ENCODE measurements at regions not wholly inside any gene's neighbourhood (a gene's known extent, or its start where the extent isn't known, plus 50 kb on each side); places are given as distances from the start of the nearest gene placed in this dataset.

GRCh38 chr3:102084006-102084405, 234.7 kb downstream of the NFKBIZ start:
- H4K20me1 ChIP-seq (ENCODE audit: insufficient read depth), result no peaks in the 10 kb centered on the region
- H3K27ac ChIP-seq (ENCODE audit: low read length), result no peak overlapping the region
- no peaks in the 10 kb centered on the region for H3F3A ChIP-seq (ENCODE audit: insufficient read depth, low read length, poor library complexity, severe bottlenecking)
- H3K79me2 ChIP-seq (replicated peaks; ENCODE audit: insufficient read depth, low read length), result no peaks in the 10 kb centered on the region
- no peak overlapping the region for H3K4me3 ChIP-seq (ENCODE audit: low read length)
- no peaks in the 10 kb centered on the region for H3K9me2 ChIP-seq (ENCODE audit: insufficient read depth, low read length)
- H3K27me3 ChIP-seq (ENCODE audit: insufficient read depth, low read depth, low read length), result no peaks in the 10 kb centered on the region
- H3K4me2 ChIP-seq (ENCODE audit: low read length), result no peak overlapping the region
- H3K9me3 ChIP-seq (ENCODE audit: low read length), result no peaks in the 10 kb centered on the region
- no peak overlapping the region for H2AFZ ChIP-seq (ENCODE audit: low read depth, low read length)
- no peak overlapping the region for H3K9ac ChIP-seq (ENCODE audit: low read length)
- no peak for TF ChIP-seq REST (IDR thresholded peaks at IDR 0.05; ENCODE audit: borderline replicate concordance)
- TF ChIP-seq SMC3 (conservative IDR thresholded peaks at IDR 0.05; ENCODE audit: poor library complexity), result no peak
- TF ChIP-seq TAF1 (IDR thresholded peaks at IDR 0.05; ENCODE audit: low read depth), result no peak
- no peak for TF ChIP-seq EZH2 (IDR thresholded peaks at IDR 0.05; ENCODE audit: borderline replicate concordance, insufficient read depth, low read length, poor library complexity, severe bottlenecking)
- TF ChIP-seq RAD21 (conservative IDR thresholded peaks at IDR 0.05), result no peak
- no peak for TF ChIP-seq MXI1 (conservative IDR thresholded peaks at IDR 0.05; ENCODE audit: poor library complexity, severe bottlenecking)
- no peak for TF ChIP-seq EP300 (conservative IDR thresholded peaks at IDR 0.05; ENCODE audit: poor library complexity, severe bottlenecking)
- TF ChIP-seq CTCF (IDR thresholded peaks at IDR 0.05; ENCODE audit: poor library complexity, severe bottlenecking), result no peak
- TF ChIP-seq POLR2AphosphoS5 (IDR thresholded peaks at IDR 0.05), result no peak
- no peaks in the 10 kb centered on the region for H3K36me3 ChIP-seq (ENCODE audit: insufficient read depth, low read length)

- no peak for TF ChIP-seq EZH2 (IDR thresholded peaks at IDR 0.05; ENCODE audit: borderline replicate concordance, insufficient read depth, low read length, poor library complexity, severe bottlenecking)
- TF ChIP-seq SMC3 (conservative IDR thresholded peaks at IDR 0.05; ENCODE audit: poor library complexity), result no peak
- TF ChIP-seq TAF1 (IDR thresholded peaks at IDR 0.05; ENCODE audit: low read depth), result no peak
- no peak for TF ChIP-seq CTCF (IDR thresholded peaks at IDR 0.05; ENCODE audit: poor library complexity, severe bottlenecking)
- no peak for TF ChIP-seq POLR2AphosphoS5 (IDR thresholded peaks at IDR 0.05)
- TF ChIP-seq RAD21 (conservative IDR thresholded peaks at IDR 0.05), result no peak
- no peak for TF ChIP-seq REST (IDR thresholded peaks at IDR 0.05; ENCODE audit: borderline replicate concordance)
- TF ChIP-seq EP300 (conservative IDR thresholded peaks at IDR 0.05; ENCODE audit: poor library complexity, severe bottlenecking), result no peak
- Histone ChIP-seq H3K4me2 (ENCODE audit: low read length) (no peak overlapping the region), H3K9me2 (ENCODE audit: insufficient read depth, low read length) (no peaks in the 10 kb centered on the region), H3K9ac (ENCODE audit: low read length) (no peak overlapping the region), H4K20me1 (ENCODE audit: insufficient read depth) (no peaks in the 10 kb centered on the region), H3K4me3 (ENCODE audit: low read length) (no peak overlapping the region), H3K27ac (ENCODE audit: low read length) (no peak overlapping the region), H3F3A (ENCODE audit: insufficient read depth, low read length, poor library complexity, severe bottlenecking) (no peaks in the 10 kb centered on the region), H2AFZ (ENCODE audit: low read depth, low read length) (no peak overlapping the region), H3K36me3 (ENCODE audit: insufficient read depth, low read length) (no peaks in the 10 kb centered on the region), H3K79me2 (replicated peaks; ENCODE audit: insufficient read depth, low read length) (no peaks in the 10 kb centered on the region), H3K27me3 (ENCODE audit: insufficient read depth, low read depth, low read length) (no peaks in the 10 kb centered on the region), H3K9me3 (ENCODE audit: low read length) (no peaks in the 10 kb centered on the region)
These were observed 235.4 kb downstream of the NFKBIZ start for GRCh38 chr3:102084704-102085103.
